H1 (cell line): ENCODE measurements at regions not wholly inside any gene's neighbourhood (a gene's known extent, or its start where the extent isn't known, plus 50 kb on each side); places are given as distances from the start of the nearest gene placed in this dataset.

Experiments used
- CTCF ChIA-PET: fragments of 300-600 bp; sonication (Branson Sonifier 250); formaldehyde crosslinking; loops from one replicate; lab custom pipeline; 2021; ENCODE audit not compliant: partially characterized antibody; lab: Charles Lee
- POLR2A ChIA-PET: fragments of 300-600 bp; sonication (Branson Sonifier 250); formaldehyde crosslinking; loops from one replicate; lab custom pipeline; 2021; ENCODE audit warnings: inconsistent platforms; ENCODE audit not compliant: partially characterized antibody; lab: Charles Lee
- DNase-seq, 2 experiments: peaks; one replicate each; pipeline versions ENCODE4 v3.0.0 to v3.0.0-alpha.2; 2010 to 2022; ENCODE audit warnings: low spot score in 2 of 2, low read depth in 1 of 2, mixed read lengths in 1 of 2
- FAIRE-seq: peaks from 2 replicates; lab custom pipeline; 2011; peaks lifted over from hg19 to GRCh38; lab: Jason Lieb, UNC
- H2AFZ ChIP-seq: 2 replicates; pipeline ENCODE4 v1.8.1; 2012; ENCODE audit warnings: low read length, inconsistent platforms
- H2AK5ac ChIP-seq: 2 replicates; pipeline ENCODE4 v1.6.1; 2013; ENCODE audit warnings: low read depth, low read length
- H2BK120ac ChIP-seq: replicated peaks from 2 replicates; pipeline ENCODE3; 2013; ENCODE audit warnings: low read depth, low read length, inconsistent platforms
- H2BK12ac ChIP-seq: 2 replicates; pipeline ENCODE4 v1.6.1; 2013; ENCODE audit warnings: low read depth, low read length
- H2BK15ac ChIP-seq: 2 replicates; pipeline ENCODE4 v1.6.1; 2013; ENCODE audit warnings: low read length
- H2BK20ac ChIP-seq: 2 replicates; pipeline ENCODE4 v1.6.1; 2013; ENCODE audit warnings: low read length
- H2BK5ac ChIP-seq: 2 replicates; pipeline ENCODE4 v1.6.1; 2013; ENCODE audit warnings: low read depth, low read length
- H3K14ac ChIP-seq: 2 replicates; pipeline ENCODE4 v1.6.1; 2013; ENCODE audit warnings: inconsistent platforms; ENCODE audit not compliant: insufficient read length
- H3K18ac ChIP-seq: 2 replicates; pipeline ENCODE4 v1.6.1; 2013; ENCODE audit warnings: low read length; ENCODE audit errors: extremely low read depth
- H3K23ac ChIP-seq: 2 replicates; pipeline ENCODE4 v1.6.1; 2013; ENCODE audit warnings: inconsistent platforms; ENCODE audit not compliant: insufficient read length
- H3K23me2 ChIP-seq: 2 replicates; pipeline ENCODE4 v1.6.1; 2013; ENCODE audit warnings: low read depth, low read length
- H3K27ac ChIP-seq: 2 replicates; pipeline ENCODE4 v1.6.1; 2011; ENCODE audit warnings: low read depth, low read length, inconsistent platforms
- H3K27me3 ChIP-seq, 4 experiments: replicated peaks in 1 of 4; 1 replicate in 1 of 4; 2 replicates in 3 of 4; pipeline versions ENCODE4 v1.6.1 to v1.8.1; 2011 to 2013; ENCODE audit warnings: low read length in 3 of 4, mild to moderate bottlenecking in 3 of 4, inconsistent platforms in 2 of 4, mixed read lengths in 2 of 4, moderate library complexity in 1 of 4; ENCODE audit not compliant: control insufficient read depth in 3 of 4, insufficient read depth in 3 of 4; ENCODE audit errors: extremely low read depth in 1 of 4
- H3K36me3 ChIP-seq, 4 experiments: 2 replicates each; pipeline versions ENCODE4 v1.6.1 to v1.8.1; 2011 to 2013; ENCODE audit warnings: mild to moderate bottlenecking in 4 of 4, low read length in 3 of 4, moderate library complexity in 2 of 4, control low read depth in 1 of 4, inconsistent platforms in 1 of 4; ENCODE audit not compliant: insufficient read depth in 4 of 4, control insufficient read depth in 2 of 4
- H3K4ac ChIP-seq: replicated peaks from 2 replicates; pipeline ENCODE3; 2013; ENCODE audit warnings: low read length, low read depth, mixed read lengths, inconsistent platforms; ENCODE audit not compliant: insufficient read length
- H3K4me1 ChIP-seq, 4 experiments: replicated peaks in 1 of 4; 1 replicate in 1 of 4; 2 replicates in 3 of 4; pipeline versions ENCODE4 v1.6.1 to v1.8.1; 2011 to 2013; ENCODE audit warnings: low read length in 3 of 4, inconsistent platforms in 2 of 4, mixed read lengths in 1 of 4; ENCODE audit not compliant: insufficient read depth in 4 of 4, control insufficient read depth in 3 of 4
- H3K4me2 ChIP-seq, 2 experiments: 2 replicates each; pipeline versions ENCODE4 v1.6.1 to v1.8.1; 2011 to 2013; ENCODE audit warnings: low read depth in 2 of 2, low read length in 2 of 2, control low read depth in 1 of 2, inconsistent platforms in 1 of 2, mild to moderate bottlenecking in 1 of 2; ENCODE audit not compliant: insufficient read depth in 1 of 2
- H3K4me3 ChIP-seq, 4 experiments: fragments of 200-600, 300-600 bp in 1 of 4; sonication (generic), shearing (Covaris generic), sonication (Bioruptor Twin) in 1 of 4; 2 replicates each; pipeline versions ENCODE4 v1.5.1 to v1.8.1; 2011 to 2016; ENCODE audit warnings: low read length in 4 of 4, low read depth in 3 of 4, control low read depth in 2 of 4, inconsistent platforms in 2 of 4, mild to moderate bottlenecking in 2 of 4, mixed read lengths in 1 of 4, moderate library complexity in 1 of 4; ENCODE audit not compliant: insufficient read depth in 2 of 4; ENCODE audit errors: extremely low read depth in 1 of 4
- H3K56ac ChIP-seq: replicated peaks from 2 replicates; pipeline ENCODE3; 2013; ENCODE audit warnings: low read depth, mild to moderate bottlenecking, mixed read lengths, low read length, inconsistent platforms; ENCODE audit not compliant: insufficient read length
- H3K79me1 ChIP-seq: 2 replicates; pipeline ENCODE4 v1.6.1; 2013; ENCODE audit warnings: low read depth, low read length, control low read depth
- H3K79me2 ChIP-seq, 2 experiments: 2 replicates each; pipeline versions ENCODE4 v1.6.1 to v1.8.1; 2012 to 2013; ENCODE audit warnings: low read length in 2 of 2, mild to moderate bottlenecking in 2 of 2, inconsistent platforms in 1 of 2; ENCODE audit not compliant: insufficient read depth in 2 of 2, control insufficient read depth in 1 of 2
- H3K9ac ChIP-seq, 4 experiments: replicated peaks in 1 of 4; 1 replicate in 1 of 4; 2 replicates in 3 of 4; pipeline versions ENCODE4 v1.6.1 to v1.8.1; 2011 to 2013; ENCODE audit warnings: low read depth in 3 of 4, low read length in 3 of 4, control low read depth in 2 of 4, mild to moderate bottlenecking in 2 of 4, moderate library complexity in 2 of 4, inconsistent platforms in 1 of 4; ENCODE audit errors: extremely low read depth in 1 of 4
- H3K9me3 ChIP-seq, 2 experiments: 2 replicates each; pipeline versions ENCODE4 v1.6.1 to v1.8.1; 2012 to 2013; ENCODE audit warnings: mild to moderate bottlenecking in 2 of 2, moderate library complexity in 2 of 2, control low read depth in 1 of 2, inconsistent platforms in 1 of 2, low read depth in 1 of 2, low read length in 1 of 2, mixed read lengths in 1 of 2; ENCODE audit not compliant: insufficient read depth in 2 of 2
- H4K20me1 ChIP-seq, 2 experiments: replicated peaks in 1 of 2; 2 replicates each; pipeline versions ENCODE3 to v1.8.1; 2011 to 2013; ENCODE audit warnings: inconsistent platforms in 2 of 2, low read length in 2 of 2, mild to moderate bottlenecking in 1 of 2; ENCODE audit not compliant: insufficient read depth in 2 of 2, control insufficient read depth in 1 of 2
- H4K5ac ChIP-seq: 2 replicates; pipeline ENCODE4 v1.6.1; 2013; ENCODE audit warnings: low read length, low read depth, mixed read lengths, inconsistent platforms; ENCODE audit not compliant: insufficient read length
- H4K8ac ChIP-seq: 2 replicates; pipeline ENCODE4 v1.8.0; 2013; ENCODE audit warnings: mild to moderate bottlenecking, moderate library complexity, low read length, inconsistent platforms; ENCODE audit not compliant: insufficient read depth; ENCODE audit errors: extremely low read depth
- H4K91ac ChIP-seq: replicated peaks from 2 replicates; pipeline ENCODE3; 2013; ENCODE audit warnings: low read length, mixed read lengths, inconsistent platforms; ENCODE audit not compliant: insufficient read length
- BRCA1 ChIP-seq: IDR thresholded peaks from 2 replicates; pipeline ENCODE4 v1.6.1; 2012; ENCODE audit warnings: low read depth, low read length, improper control_type of control experiment
- HDAC6 ChIP-seq: IDR thresholded peaks from one replicate; pipeline ENCODE4 v1.7.1; 2012; ENCODE audit warnings: low read depth, mild to moderate bottlenecking, inconsistent platforms, low read length, moderate library complexity
- POU5F1 ChIP-seq: IDR thresholded peaks from 2 replicates; pipeline ENCODE4 v1.6.1; 2011; ENCODE audit warnings: low read depth, mild to moderate bottlenecking, low read length, moderate library complexity
- WGBS, 2 experiments: shearing (Covaris generic) in 1 of 2; methylation state at CpG; one replicate each; pipeline versions ENCODE4 v1.1.6 to v1.1.7; 2013 to 2015; ENCODE audit warnings: low lambda C conversion rate in 2 of 2, mixed read lengths in 2 of 2, inconsistent platforms in 1 of 2, low coverage in 1 of 2, missing lambda C conversion rate in 1 of 2; ENCODE audit not compliant: insufficient replicate concordance in 2 of 2, insufficient coverage in 1 of 2, insufficient read length in 1 of 2; ENCODE audit errors: extremely low coverage in 1 of 2, missing lambda C conversion rate in 1 of 2; 5-methylcytosine and 5-hydroxymethylcytosine counted together

- no peaks in the 10 kb centered on the region for H3K36me3 ChIP-seq
- no peak overlapping the region for H4K91ac ChIP-seq
- H2AK5ac ChIP-seq, result no peak overlapping the region
- no peaks in the 10 kb centered on the region for H3K9me3 ChIP-seq
- H4K8ac ChIP-seq, result no peak overlapping the region
- H3K23ac ChIP-seq, result no peak overlapping the region
- no peaks in the 10 kb centered on the region for H3K79me2 ChIP-seq
- H3K27me3 ChIP-seq, result no peaks in the 10 kb centered on the region
- no peak overlapping the region for H3K4ac ChIP-seq
- H3K4me3 ChIP-seq, result no peak overlapping the region
- FAIRE-seq (no peak), DNase-seq (no peak)
- no peak overlapping the region for H3K9ac ChIP-seq
- H3K27ac ChIP-seq, result no peak overlapping the region
- H2BK20ac ChIP-seq, result no peak overlapping the region
- H3K23me2 ChIP-seq, result no peaks in the 10 kb centered on the region
- H3K4me2 ChIP-seq, result no peak overlapping the region
- CTCF ChIA-PET, result no interaction called here
- whole genome bisulfite sequencing, 2 experiments, result 96% methylated on average over 2 of the region's 2 CpGs; no CpG with 5 or more reads in 1 of the 2 experiments
- POLR2A ChIA-PET, result no interaction called here
- no peak for TF ChIP-seq BRCA1
- TF ChIP-seq POU5F1, result no peak
- TF ChIP-seq HDAC6, result no peak
- H2BK5ac ChIP-seq, result no peak overlapping the region
- no peak overlapping the region for H2BK15ac ChIP-seq
- H2BK120ac ChIP-seq, result no peak overlapping the region
- H2BK12ac ChIP-seq, result no peak overlapping the region
- H4K5ac ChIP-seq, result no peak overlapping the region
- H3K79me1 ChIP-seq, result no peaks in the 10 kb centered on the region
- H3K4me1 ChIP-seq, result no peaks in the 10 kb centered on the region
- H2AFZ ChIP-seq, result no peak overlapping the region
- no peak overlapping the region for H3K56ac ChIP-seq
- no peaks in the 10 kb centered on the region for H4K20me1 ChIP-seq
- no peak overlapping the region for H3K18ac ChIP-seq
- no peak overlapping the region for H3K14ac ChIP-seq
Observed at GRCh38 chr10:8213735-8214134, 159.2 kb downstream of the GATA3 start.
